Right lobe of liver (tissue), 6 donors: ENCODE measurements at regions not wholly inside any gene's neighbourhood (a gene's known extent, or its start where the extent isn't known, plus 50 kb on each side); places are given as distances from the start of the nearest gene placed in this dataset.

Experiments
- ATAC-seq, 4 donors: fragments of 200-7000 bp; cut with Tn5 transposase; one replicate each; pipeline ENCODE4 v1.9.1; 2020; ENCODE audit warnings: mild to moderate bottlenecking in 4 of 4, moderate library complexity in 4 of 4
- DNase-seq, 3 donors: peaks; one replicate each; pipeline ENCODE4 v3.0.0-alpha.2; 2020
- H3K27ac ChIP-seq, 3 donors: fragments of 200-600 bp; one replicate each; pipeline ENCODE4 v1.8.0; 2022
- H3K27me3 ChIP-seq, 2 donors: fragments of 200-600 bp; one replicate each; pipeline ENCODE4 v1.8.0; 2022
- H3K36me3 ChIP-seq, 4 donors: fragments of 200-600 bp; sonication (generic) in 1 of 4; one replicate each; pipeline versions ENCODE4 v1.5.1 to v1.8.0; 2017 to 2022; ENCODE audit warnings: control low read depth in 1 of 4
- H3K4me1 ChIP-seq, 4 donors: fragments of 200-600 bp; sonication (generic) in 1 of 4; one replicate each; pipeline versions ENCODE4 v1.5.1 to v1.8.0; 2017 to 2022; ENCODE audit warnings: control low read depth in 1 of 4
- H3K4me3 ChIP-seq, 3 donors: fragments of 200-600 bp; one replicate each; pipeline ENCODE4 v1.8.0; 2022
- H3K9me3 ChIP-seq, 4 donors: fragments of 200-600 bp; sonication (generic) in 1 of 4; one replicate each; pipeline versions ENCODE4 v1.5.1 to v1.8.0; 2017 to 2022; ENCODE audit warnings: control low read depth in 1 of 4
- CTCF ChIP-seq, 4 donors: fragments of 200-600 bp in 3 of 4; fragments of 450-650 bp in 1 of 4; IDR thresholded peaks; one replicate each; pipeline versions ENCODE4 v1.5.1 to v1.8.0; 2016 to 2022; ENCODE audit warnings: antibody characterized with exemption in 4 of 4, mild to moderate bottlenecking in 2 of 4
- POLR2A ChIP-seq: fragments of 450-650 bp; IDR thresholded peaks from one replicate; pipeline ENCODE4 v1.6.1; 2017; ENCODE audit warnings: antibody characterized with exemption, mild to moderate bottlenecking
- WGBS: methylation state at CpG from one replicate; pipeline ENCODE4 v1.1.6; 2018; ENCODE audit warnings: low coverage, low lambda C conversion rate; ENCODE audit not compliant: insufficient coverage; ENCODE audit errors: missing lambda C conversion rate; 5-methylcytosine and 5-hydroxymethylcytosine counted together
- intact Hi-C, 2 donors: fragments of 100-400 bp; cut with DNase I; formaldehyde crosslinking; loops; one replicate each; pipeline versions ENCODE4 v1.11.2 to v1.14.1; 2022
- donor health status: DM: no; HTN: yes; CAD: no.
- donor health status: DM: no; HTN: no; CAD: no.
- donor health status: DM: no; HTN: no; CAD: no.
- donor health status: DM: no; HTN: yes; CAD: no.
- donor health status: DM: no; HTN: yes; CAD: no.

- TF ChIP-seq CTCF (IDR thresholded peaks at IDR 0.05) (no peak), POLR2A (no peak)
- no peak overlapping the region for H3K27ac ChIP-seq
- DNase-seq: no peak
- H3K9me3 ChIP-seq: no peaks in the 10 kb centered on the region
- H3K4me3 ChIP-seq: no peak overlapping the region
- no peaks in the 10 kb centered on the region for H3K4me1 ChIP-seq
- 50% methylated on average over 13 of the region's 13 CpGs for WGBS
- ATAC-seq: no peak
- no peaks in the 10 kb centered on the region for H3K27me3 ChIP-seq
- intact Hi-C loops: no loop called here
- H3K36me3 ChIP-seq: no peaks in the 10 kb centered on the region
These were observed 765.5 kb upstream of the PRMT6 start for GRCh38 chr1:106290805-106291501.

- H3K4me1 ChIP-seq: no peaks in the 10 kb centered on the region
- no peak overlapping the region for H3K27ac ChIP-seq
- intact Hi-C loops: no loop called here
- no peak for ATAC-seq
- H3K27me3 ChIP-seq: no peaks in the 10 kb centered on the region
- no peak for DNase-seq
- WGBS: 43% methylated on average over 3 of the region's 4 CpGs
- H3K36me3 ChIP-seq: no peaks in the 10 kb centered on the region
- H3K9me3 ChIP-seq: no peaks in the 10 kb centered on the region
- H3K4me3 ChIP-seq: no peak overlapping the region
- TF ChIP-seq CTCF (IDR thresholded peaks at IDR 0.05) (no peak), POLR2A (no peak)
These were observed 764.3 kb upstream of the PRMT6 start for GRCh38 chr1:106292130-106292529.

- no peak overlapping the region for H3K4me3 ChIP-seq
- DNase-seq: no peak
- no peaks in the 10 kb centered on the region for H3K36me3 ChIP-seq
- TF ChIP-seq CTCF (IDR thresholded peaks at IDR 0.05) (no peak), POLR2A (no peak)
- H3K9me3 ChIP-seq: no peaks in the 10 kb centered on the region
- 50% methylated on average over 1 of the region's 1 CpG for WGBS
- H3K27ac ChIP-seq: no peak overlapping the region
- ATAC-seq: no peak
- H3K4me1 ChIP-seq: no peaks in the 10 kb centered on the region
- intact Hi-C loops: no loop called here
- H3K27me3 ChIP-seq: no peaks in the 10 kb centered on the region
These were observed 760.0 kb upstream of the PRMT6 start for GRCh38 chr1:106296431-106296830.

- H3K27me3 ChIP-seq: no peaks in the 10 kb centered on the region
- no peak for TF ChIP-seq POLR2A
- TF ChIP-seq CTCF (IDR thresholded peaks at IDR 0.05): no peak
- no peaks in the 10 kb centered on the region for H3K4me1 ChIP-seq
- WGBS: 26% methylated on average over 3 of the region's 3 CpGs
- no peaks in the 10 kb centered on the region for H3K9me3 ChIP-seq
- no peaks in the 10 kb centered on the region for H3K36me3 ChIP-seq
- DNase-seq (no peak), ATAC-seq (no peak)
- no peak overlapping the region for H3K27ac ChIP-seq
- H3K4me3 ChIP-seq: no peak overlapping the region
- intact Hi-C loops: no loop called here
These were observed 752.4 kb upstream of the PRMT6 start for GRCh38 chr1:106304106-106304505.

- no peaks in the 10 kb centered on the region for H3K36me3 ChIP-seq
- H3K4me1 ChIP-seq: no peaks in the 10 kb centered on the region
- no peak for ATAC-seq
- 57% methylated on average over 3 of the region's 3 CpGs for WGBS
- no peaks in the 10 kb centered on the region for H3K9me3 ChIP-seq
- no peak overlapping the region for H3K27ac ChIP-seq
- intact Hi-C loops: no loop called here
- DNase-seq: no peak
- H3K27me3 ChIP-seq: no peaks in the 10 kb centered on the region
- TF ChIP-seq CTCF (IDR thresholded peaks at IDR 0.05): no peak
- TF ChIP-seq POLR2A: no peak
- H3K4me3 ChIP-seq: no peak overlapping the region
These were observed 736.9 kb upstream of the PRMT6 start for GRCh38 chr1:106319612-106320011.
